NCI-H748 treated with DMSO at 0.1 percent for 48 hours (cell line): ENCODE measurements at regions not wholly inside any gene's neighbourhood (a gene's known extent, or its start where the extent isn't known, plus 50 kb on each side); places are given as distances from the start of the nearest gene placed in this dataset.
"Not testable (repeated sequence)": the region's sequence is repeated elsewhere in the genome, so short reads cannot be mapped to it uniquely, and the experiment has no call there.

ENCODE experiments used
- DNase-seq: peaks from one replicate; lab custom pipeline; 2025; lab: John Stamatoyannopoulos, UW

DNA sequence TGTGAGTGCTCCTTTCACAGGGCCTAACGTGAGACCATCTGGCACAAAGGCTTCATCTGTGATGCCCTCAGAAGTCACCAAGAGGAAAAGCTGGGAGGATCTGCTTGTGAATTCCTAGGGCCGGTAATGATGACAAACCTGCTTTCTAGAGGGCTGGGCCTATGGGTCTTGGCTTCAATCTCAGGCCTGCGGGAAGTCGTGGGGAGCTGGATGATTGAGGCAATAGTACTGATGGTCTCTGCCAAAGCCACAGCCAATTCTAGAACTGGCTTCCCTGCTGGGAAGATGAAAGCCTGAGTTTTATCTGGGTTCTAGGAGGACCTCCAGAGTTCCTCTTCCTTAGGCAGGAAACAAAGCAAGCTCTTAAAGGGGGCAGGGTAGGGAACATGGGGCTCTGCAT, 102.7 kb downstream of the TMEM215 start:
- DNase-seq, result no peak

DNA sequence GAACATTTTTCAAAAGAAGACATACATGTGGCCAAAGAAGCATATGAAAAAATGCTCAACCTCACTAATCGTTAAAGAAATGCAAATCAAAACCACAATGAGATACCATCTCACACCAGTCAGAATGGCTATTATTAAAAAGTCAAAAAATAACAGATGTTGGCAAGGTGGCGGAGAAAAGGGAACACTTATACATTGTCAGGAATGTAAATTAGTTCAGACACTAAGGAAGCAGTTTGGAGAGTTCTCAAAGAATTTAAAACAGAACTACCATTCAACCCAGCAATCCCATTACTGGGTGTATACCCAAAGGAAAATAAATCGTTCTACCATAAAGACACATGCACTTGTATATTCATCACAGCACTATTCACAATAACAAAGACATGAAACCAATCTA, 106.9 kb downstream of the APTX start:
- DNase-seq, result not testable (repeated sequence)

DNA sequence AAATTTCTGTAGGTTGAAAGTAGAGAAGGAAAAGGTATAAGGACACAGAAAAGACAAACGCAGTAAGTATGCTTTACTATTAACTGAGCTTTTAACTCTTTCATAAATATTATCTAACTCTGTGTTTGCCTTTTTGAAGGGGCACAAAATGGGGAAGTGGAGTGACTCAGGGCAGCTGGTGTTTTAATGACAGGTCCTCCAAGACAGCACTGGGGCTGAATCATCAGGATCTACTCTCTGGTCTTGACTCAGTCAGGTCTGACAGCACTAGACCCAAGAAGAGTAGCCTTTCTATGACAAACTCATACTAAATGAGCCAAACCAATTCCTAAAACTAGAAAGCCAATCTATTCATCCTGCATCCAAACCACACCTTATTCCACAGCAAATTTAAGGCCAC, 102.2 kb downstream of the APTX start:
- no peak for DNase-seq

DNA sequence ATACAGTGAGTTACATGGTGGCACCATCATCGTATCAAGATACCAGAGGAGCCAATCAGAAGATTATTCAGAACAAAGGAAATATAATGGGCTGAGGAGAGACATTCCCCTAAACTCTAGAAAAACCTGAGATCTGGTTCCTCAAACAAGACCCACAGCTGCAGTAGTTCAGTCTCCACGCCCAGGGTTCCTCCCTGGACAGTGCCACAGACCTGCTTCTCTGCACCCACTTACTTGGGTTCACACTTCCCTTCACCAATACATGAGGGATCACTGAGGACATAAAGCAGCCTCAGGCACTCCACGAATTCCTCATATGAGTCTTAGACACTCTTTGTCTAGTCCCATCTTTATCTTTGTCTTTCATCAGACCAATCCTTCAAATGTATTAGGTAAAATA, 101.7 kb downstream of the APTX start:
- no peak for DNase-seq

DNA sequence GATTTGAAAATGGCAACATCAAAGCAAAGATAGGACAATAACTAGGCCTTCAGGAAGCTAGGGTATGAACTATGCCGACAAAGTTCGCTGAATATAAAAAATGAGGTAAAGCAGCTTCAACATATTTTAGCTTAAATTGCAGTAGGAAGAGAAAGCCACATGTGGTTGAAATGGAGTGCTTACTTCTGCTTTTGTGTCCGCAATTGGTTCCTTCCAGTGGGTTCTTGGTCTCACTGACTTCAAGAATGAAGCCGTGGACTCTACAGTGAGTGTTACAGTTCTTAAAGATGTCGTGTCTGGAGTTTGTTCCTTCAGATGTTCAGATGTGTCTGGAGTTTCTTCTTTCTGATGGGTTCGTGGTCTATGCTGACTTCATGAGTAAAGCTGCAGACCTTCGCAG, 95.2 kb downstream of the APTX start:
- no peak for DNase-seq

DNA sequence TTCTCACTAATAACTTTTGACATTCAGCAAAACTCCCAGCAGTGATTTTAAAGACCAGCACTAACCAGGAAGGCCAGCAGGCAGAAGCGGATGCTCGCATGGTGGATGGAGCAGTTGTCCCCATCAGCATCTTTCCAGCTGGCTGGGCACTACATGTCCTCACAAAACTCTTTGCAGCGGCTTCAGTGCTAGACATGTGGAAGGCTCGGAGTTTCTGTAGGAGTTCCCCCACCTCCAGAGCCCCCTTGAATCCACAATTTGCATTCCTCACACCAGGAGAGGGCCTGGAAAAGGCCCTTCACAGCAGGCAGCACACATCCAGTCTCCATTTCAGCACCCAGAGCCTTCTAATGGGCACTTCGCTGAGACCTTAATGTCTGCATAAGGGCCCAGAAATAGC, 85.6 kb downstream of the APTX start:
- no peak for DNase-seq

DNA sequence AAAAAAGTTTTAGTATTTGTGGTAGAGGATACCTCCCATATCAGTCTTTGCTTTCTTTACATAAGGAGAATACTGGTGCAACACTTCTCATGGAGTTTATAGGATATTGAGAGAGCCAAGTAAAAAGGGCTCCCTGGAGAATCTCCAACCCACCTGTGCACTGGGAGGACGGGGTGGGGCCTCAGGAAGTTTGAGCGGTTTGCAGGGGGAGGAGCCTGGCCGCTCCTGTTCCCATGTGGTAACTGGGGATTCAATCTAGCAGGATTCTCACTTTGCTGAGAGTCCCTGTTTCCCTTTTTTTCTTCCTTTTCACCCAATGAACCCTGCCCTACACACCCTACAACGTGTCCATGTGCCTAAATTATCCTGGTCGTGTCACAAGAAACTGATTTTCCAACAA, 82.8 kb downstream of the APTX start:
- no peak for DNase-seq
